HUES64 (cell line): ENCODE measurements at regions not wholly inside any gene's neighbourhood (a gene's known extent, or its start where the extent isn't known, plus 50 kb on each side); places are given as distances from the start of the nearest gene placed in this dataset.

Source experiments
- H3K27ac ChIP-seq: 2 replicates; pipeline ENCODE4 v1.7.0; 2013; ENCODE audit warnings: low read depth, low read length, inconsistent platforms
- H3K27me3 ChIP-seq: 2 replicates; pipeline ENCODE4 v1.6.1; 2013; ENCODE audit warnings: mild to moderate bottlenecking, low read length; ENCODE audit not compliant: insufficient read depth
- H3K36me3 ChIP-seq: 2 replicates; pipeline ENCODE4 v1.6.1; 2013; ENCODE audit warnings: mild to moderate bottlenecking, low read length; ENCODE audit not compliant: insufficient read depth
- H3K4me1 ChIP-seq: 2 replicates; pipeline ENCODE4 v1.6.1; 2013; ENCODE audit warnings: mild to moderate bottlenecking, low read length, moderate library complexity; ENCODE audit not compliant: insufficient read depth
- H3K4me3 ChIP-seq: 2 replicates; pipeline ENCODE4 v1.5.1; 2013; ENCODE audit warnings: mild to moderate bottlenecking, low read length, moderate library complexity
- H3K9ac ChIP-seq: 2 replicates; pipeline ENCODE4 v1.6.1; 2013; ENCODE audit warnings: mild to moderate bottlenecking, low read depth, low read length
- H3K9me3 ChIP-seq: 2 replicates; pipeline ENCODE4 v1.6.1; 2013; ENCODE audit warnings: low read depth, low read length; ENCODE audit not compliant: insufficient read depth
- WGBS: fragments of 150-250, 120-280 bp; methylation state at CpG from one replicate; pipeline ENCODE4 v1.1.7; 2013; ENCODE audit warnings: missing lambda C conversion rate; 5-methylcytosine and 5-hydroxymethylcytosine counted together

DNA sequence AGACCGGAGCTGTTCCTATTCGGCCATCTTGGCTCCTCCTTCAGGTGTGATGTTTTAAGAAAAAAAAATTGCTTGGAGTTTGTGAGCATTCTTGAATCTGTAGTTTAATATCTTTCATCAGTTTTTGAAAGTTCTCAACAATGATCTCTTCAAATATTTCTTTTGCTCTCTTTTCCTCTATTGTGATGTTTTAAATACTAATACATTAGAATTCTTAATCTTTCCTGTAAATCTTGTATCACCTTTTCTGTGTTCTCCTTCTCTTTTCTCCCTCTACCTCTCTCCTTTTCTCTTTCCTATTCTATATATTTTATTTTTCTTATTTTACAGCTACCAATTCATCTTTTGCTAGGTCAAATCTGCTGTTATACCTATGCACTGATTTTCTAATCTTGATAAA is 212.3 kb downstream of the RPS12 start:
- WGBS: no CpG with 5 or more reads among the region's 2 CpGs
- no peaks in the 10 kb centered on the region for H3K9me3 ChIP-seq
- no peaks in the 10 kb centered on the region for H3K36me3 ChIP-seq
- no peaks in the 10 kb centered on the region for H3K4me1 ChIP-seq
- H3K9ac ChIP-seq: no peak overlapping the region
- no peak overlapping the region for H3K27ac ChIP-seq
- no peaks in the 10 kb centered on the region for H3K27me3 ChIP-seq
- no peak overlapping the region for H3K4me3 ChIP-seq

DNA sequence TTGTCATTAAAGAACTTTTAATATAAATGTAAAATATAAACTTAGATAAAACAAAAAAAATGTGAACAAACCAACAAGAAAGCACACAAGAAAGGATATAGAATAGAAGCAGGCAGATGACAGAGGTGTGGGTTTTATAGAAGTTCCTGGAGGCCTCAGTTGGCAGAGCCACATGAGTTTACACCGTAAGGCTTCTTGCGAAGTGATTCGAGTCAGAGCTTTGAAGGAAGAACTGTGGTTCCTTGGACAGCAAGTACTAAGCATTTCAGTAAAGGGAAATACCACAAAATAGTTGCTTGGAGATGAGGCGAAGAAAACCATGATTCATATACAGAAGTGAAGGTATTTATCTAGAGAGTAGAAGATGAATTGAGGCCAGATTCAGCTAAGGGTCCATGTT is 207.9 kb upstream of the EYA4 start:
- no peak overlapping the region for H3K9ac ChIP-seq
- WGBS: 95% methylated on average over 4 of the region's 4 CpGs
- no peaks in the 10 kb centered on the region for H3K36me3 ChIP-seq

DNA sequence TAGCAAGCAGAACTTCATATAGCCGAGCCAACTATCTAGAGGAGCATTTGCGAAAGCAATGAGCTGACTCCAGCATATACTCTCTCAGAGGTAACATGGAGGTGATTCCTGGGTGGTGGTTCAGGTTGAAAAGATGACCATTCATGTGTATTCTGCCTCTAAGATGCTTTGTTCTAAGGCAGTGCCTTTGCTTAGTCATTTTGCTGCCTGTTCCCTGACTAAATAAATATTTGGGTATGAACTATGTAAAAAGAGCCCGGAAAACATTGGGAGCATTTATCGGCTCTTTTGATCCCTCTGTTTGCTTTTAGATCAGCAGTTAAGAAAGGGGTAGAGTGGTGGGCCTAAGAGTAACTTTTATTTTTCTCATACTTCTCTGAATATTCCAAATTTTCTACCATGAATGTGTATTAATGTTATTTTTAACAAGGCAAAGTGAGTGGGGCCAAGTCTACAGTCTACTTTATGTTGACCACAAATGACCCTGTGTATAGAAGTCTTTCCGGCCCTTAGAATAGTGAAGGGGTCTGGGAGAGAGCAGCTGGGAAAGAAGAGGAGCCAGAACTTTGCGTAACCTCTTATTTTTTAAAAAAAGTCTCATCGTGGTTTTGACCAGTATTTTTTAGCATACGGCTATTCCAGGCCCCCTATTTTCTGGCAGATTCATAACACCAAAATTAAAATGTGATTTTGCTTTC is 206.5 kb upstream of the EYA4 start:
- Histone ChIP-seq H3K9me3 (no peaks in the 10 kb centered on the region), H3K4me1 (no peaks in the 10 kb centered on the region), H3K36me3 (no peaks in the 10 kb centered on the region), H3K9ac (no peak overlapping the region), H3K27ac (no peak overlapping the region), H3K27me3 (no peaks in the 10 kb centered on the region), H3K4me3 (no peak overlapping the region)
- 91% methylated on average over 8 of the region's 8 CpGs for WGBS

More for the DNA sequence above, 207.9 kb upstream of the EYA4 start:
- Histone ChIP-seq H3K9me3 (no peaks in the 10 kb centered on the region), H3K27me3 (no peaks in the 10 kb centered on the region), H3K4me1 (no peaks in the 10 kb centered on the region), H3K4me3 (no peak overlapping the region), H3K27ac (no peak overlapping the region)

DNA sequence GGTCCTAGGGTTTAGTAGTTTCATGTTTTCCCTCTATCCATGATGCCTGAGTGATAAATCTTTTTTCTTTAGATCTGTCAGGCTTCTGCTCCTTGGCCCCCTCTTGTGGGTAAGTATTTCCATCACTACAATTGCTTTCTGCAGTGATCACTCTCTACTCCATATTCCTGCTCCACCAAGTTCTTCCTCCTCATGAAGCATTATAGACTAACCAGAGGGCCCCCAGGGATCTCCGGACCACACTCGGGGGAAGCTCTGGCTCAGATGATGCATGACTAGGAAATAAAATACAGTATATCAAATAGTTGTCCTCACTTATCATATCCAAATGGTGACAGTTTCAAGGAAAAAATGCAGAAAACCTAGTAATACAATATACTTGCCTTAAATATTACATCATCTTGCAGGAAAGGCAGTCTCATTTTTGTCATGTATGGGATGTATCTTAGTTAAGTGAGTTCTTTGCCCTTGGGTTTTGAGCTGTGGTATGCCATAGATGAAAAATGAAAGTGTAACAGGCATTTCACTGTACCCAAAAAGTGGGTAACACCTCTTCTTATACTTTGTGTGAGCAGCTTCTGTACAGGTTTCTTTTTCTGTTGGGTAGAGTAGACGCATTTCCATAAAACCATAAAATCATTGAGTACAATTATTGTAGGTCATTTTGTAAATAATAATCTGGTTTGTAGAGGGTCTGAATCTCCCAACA is 200.9 kb upstream of the EYA4 start:
- H3K36me3 ChIP-seq: no peaks in the 10 kb centered on the region
- H3K4me3 ChIP-seq: no peak overlapping the region
- no peaks in the 10 kb centered on the region for H3K4me1 ChIP-seq
- 67% methylated on average over 1 of the region's 3 CpGs for WGBS
- no peak overlapping the region for H3K9ac ChIP-seq
- H3K27ac ChIP-seq: no peak overlapping the region
- H3K27me3 ChIP-seq: no peaks in the 10 kb centered on the region
- no peaks in the 10 kb centered on the region for H3K9me3 ChIP-seq

DNA sequence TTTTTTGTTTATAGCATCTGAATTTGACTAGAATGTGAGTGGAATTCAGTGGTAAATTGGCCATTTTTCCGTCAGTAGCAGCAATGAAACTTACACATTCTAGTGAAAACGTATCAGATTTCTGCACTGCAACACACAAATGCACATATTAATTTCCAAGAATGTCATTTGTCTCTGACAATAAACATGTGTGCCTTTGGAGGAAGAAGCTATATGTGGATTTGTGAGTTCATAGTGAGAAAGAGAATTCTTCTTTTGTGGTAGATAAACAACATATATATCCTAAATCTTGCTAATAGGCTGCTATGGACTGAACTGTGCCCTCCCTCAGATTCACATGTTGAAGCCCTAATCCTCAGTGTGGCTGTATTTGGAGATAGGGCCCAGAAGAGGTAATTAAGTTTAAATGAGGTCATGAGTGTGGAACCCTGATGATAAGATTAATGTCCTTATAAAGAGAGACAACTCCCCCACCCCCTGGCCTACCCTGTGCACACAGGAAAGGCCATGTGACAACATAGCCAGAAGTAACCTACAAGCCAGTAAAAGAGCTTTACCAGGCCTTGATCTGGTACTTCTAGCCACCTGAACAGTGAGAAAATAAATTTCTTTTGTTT is 200.2 kb upstream of the EYA4 start:
- H3K27me3 ChIP-seq: no peaks in the 10 kb centered on the region
- WGBS: 86% methylated on average over 2 of the region's 2 CpGs
- no peaks in the 10 kb centered on the region for H3K36me3 ChIP-seq
- no peaks in the 10 kb centered on the region for H3K9me3 ChIP-seq
- H3K27ac ChIP-seq: no peak overlapping the region
- no peaks in the 10 kb centered on the region for H3K4me1 ChIP-seq
- no peak overlapping the region for H3K4me3 ChIP-seq
- no peak overlapping the region for H3K9ac ChIP-seq

DNA sequence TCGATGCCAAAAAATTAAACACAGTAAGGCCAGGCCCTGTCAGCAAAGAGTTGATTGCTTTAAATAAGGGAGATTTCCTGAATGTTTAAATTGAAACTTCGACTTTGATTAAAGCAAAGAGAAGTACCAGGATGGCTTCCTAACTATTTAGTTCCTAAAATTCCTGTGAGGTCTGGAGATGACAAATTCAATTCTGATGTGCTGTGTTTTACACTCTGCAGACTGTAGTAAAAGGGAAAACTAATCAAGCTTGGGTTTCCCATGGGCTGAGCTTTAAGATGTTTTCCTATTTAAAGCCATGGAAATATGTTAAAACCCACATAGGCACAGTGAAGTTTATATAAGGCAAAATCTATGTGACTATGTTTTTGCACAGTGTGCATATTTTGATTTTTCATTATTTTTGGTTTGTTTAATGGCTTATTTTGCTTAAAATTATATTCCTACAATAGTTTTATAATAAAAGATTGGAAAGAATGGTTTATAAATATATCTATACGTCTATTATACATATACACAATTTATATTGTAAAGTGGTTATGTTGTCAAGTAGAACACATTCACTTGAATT is 198.5 kb upstream of the EYA4 start:
- Histone ChIP-seq H3K4me3 (no peak overlapping the region), H3K9ac (no peak overlapping the region), H3K27me3 (no peaks in the 10 kb centered on the region), H3K36me3 (no peaks in the 10 kb centered on the region), H3K27ac (no peak overlapping the region), H3K4me1 (no peaks in the 10 kb centered on the region), H3K9me3 (no peaks in the 10 kb centered on the region)
- 91% methylated on average over 2 of the region's 3 CpGs for WGBS

DNA sequence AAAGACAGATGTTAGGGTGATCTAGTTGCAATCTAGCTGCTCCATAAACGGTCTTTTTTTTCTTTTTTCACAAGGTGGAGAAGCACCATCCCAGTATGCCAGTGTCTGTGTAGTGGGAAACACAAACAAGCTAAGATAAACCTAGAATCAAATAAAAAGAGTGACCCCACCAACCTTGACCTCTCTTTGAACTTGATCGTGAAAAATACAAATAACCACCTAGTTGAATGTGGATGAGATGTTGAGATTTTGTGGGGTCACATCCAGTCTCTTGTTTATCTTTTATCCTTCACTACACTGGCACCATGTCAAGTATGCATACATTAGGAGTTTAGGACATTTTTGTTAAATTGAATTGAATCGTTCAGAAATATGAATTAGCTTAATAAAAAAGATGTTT is 194.6 kb upstream of the EYA4 start:
- no peak overlapping the region for H3K9ac ChIP-seq
- H3K9me3 ChIP-seq: no peaks in the 10 kb centered on the region
- H3K27me3 ChIP-seq: no peaks in the 10 kb centered on the region
- H3K27ac ChIP-seq: no peak overlapping the region
- H3K36me3 ChIP-seq: no peaks in the 10 kb centered on the region
- H3K4me1 ChIP-seq: no peaks in the 10 kb centered on the region
- 93% methylated on average over 2 of the region's 3 CpGs for WGBS
- no peak overlapping the region for H3K4me3 ChIP-seq

DNA sequence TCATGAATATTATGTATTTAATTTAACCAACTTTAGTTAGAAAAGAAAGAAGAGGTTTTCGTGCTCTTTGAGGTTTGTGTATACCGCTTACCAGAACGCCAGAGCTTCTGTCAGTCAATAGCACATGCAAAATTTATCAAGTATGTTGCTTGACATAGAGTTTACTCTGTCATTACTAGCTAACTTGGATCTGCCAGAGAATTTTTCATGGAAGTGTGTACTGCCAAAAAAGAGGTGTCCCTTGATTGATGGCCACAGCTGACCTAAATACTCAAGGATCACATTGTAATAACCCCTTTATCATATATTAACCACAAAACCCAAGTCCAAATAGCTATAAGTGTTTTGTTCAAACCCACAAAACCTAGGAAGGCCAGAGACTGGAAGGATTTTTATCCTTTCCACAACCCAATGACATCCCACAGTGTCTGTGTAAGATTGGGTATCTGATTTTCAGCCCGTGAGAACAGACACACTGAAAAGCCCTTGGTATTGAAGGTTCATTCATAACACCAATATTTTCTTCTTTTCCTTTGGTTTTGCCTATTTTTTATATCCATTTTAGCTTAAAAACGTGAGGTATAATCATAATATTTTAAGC is 194.0 kb upstream of the EYA4 start:
- Histone ChIP-seq H3K9ac (no peak overlapping the region), H3K9me3 (no peaks in the 10 kb centered on the region), H3K4me1 (no peaks in the 10 kb centered on the region), H3K4me3 (no peak overlapping the region), H3K27ac (no peak overlapping the region), H3K36me3 (no peaks in the 10 kb centered on the region), H3K27me3 (no peaks in the 10 kb centered on the region)
- 100% methylated on average over 3 of the region's 5 CpGs for WGBS

DNA sequence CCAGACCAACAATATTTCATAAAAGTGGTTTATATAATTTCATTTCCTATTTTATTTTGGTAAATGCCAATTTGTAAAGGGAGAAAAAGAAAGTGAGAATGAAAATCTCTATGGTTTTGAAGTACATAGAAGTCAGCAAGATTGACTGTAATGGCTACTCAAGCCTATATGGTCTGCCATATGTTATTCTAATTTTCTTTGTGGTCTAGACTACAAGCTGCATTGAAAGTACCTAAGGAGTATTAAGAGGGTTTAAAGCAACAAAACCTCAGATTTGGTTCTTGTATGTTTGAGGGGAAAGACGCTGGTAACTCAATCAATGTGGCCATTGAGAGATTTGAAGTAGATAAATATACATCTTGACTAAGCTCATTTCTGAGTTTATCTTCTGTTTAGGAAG is 193.5 kb upstream of the EYA4 start:
- no peaks in the 10 kb centered on the region for H3K9me3 ChIP-seq
- WGBS: 94% methylated on average over 1 of the region's 1 CpG
- no peaks in the 10 kb centered on the region for H3K27me3 ChIP-seq
- no peak overlapping the region for H3K4me3 ChIP-seq
- H3K4me1 ChIP-seq: no peaks in the 10 kb centered on the region
- no peak overlapping the region for H3K9ac ChIP-seq
- no peak overlapping the region for H3K27ac ChIP-seq
- H3K36me3 ChIP-seq: no peaks in the 10 kb centered on the region

DNA sequence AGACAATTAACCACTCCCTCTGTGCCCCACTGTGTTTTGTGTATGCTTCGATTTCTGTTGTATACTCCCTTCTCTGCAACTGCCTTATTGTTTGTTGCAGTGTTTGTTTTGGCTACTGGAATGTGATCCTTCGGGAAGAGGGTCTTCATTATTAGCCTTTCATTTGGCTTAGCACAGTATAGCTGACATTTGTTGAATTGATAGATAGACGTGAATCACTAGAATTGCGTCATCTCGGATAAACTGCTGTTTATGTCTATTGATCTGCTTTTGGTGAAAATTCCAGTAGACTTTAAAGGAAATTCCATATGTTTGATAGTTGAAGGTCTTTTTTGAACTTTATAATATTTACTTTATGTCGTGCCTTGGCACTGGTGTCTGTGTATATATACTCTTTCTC is 189.9 kb upstream of the EYA4 start:
- H3K27me3 ChIP-seq: no peaks in the 10 kb centered on the region
- 93% methylated on average over 5 of the region's 6 CpGs for WGBS
- no peak overlapping the region for H3K9ac ChIP-seq
- H3K9me3 ChIP-seq: no peaks in the 10 kb centered on the region
- no peak overlapping the region for H3K27ac ChIP-seq
- H3K4me1 ChIP-seq: peaks cover 18% of the 10 kb centered on the region
- no peak overlapping the region for H3K4me3 ChIP-seq
- H3K36me3 ChIP-seq: no peaks in the 10 kb centered on the region

DNA sequence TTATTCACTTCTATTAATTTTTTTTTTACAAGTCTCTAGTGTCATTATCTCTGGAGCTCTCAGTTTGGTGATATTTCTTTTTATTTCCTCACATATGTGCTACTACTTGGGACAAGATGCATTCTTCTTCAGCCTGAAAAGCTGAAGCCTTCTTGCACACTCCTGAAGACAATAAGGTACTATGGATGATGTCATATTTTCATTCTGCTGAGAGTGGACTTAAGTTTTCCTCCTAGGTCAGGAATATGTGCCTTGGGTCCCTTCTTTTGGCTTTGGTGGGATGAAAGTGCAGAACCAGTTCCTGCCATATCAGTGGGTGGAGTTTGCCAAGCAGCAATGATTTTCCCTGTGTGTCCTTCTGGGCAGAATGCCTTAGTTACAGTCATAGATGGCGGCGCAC is 188.7 kb upstream of the EYA4 start:
- H3K4me1 ChIP-seq: peaks cover 19% of the 10 kb centered on the region
- WGBS: 95% methylated on average over 2 of the region's 2 CpGs
- H3K4me3 ChIP-seq: no peak overlapping the region
- H3K36me3 ChIP-seq: no peaks in the 10 kb centered on the region
- no peaks in the 10 kb centered on the region for H3K9me3 ChIP-seq
- no peaks in the 10 kb centered on the region for H3K27me3 ChIP-seq
- no peak overlapping the region for H3K27ac ChIP-seq
- no peak overlapping the region for H3K9ac ChIP-seq
